Pancreas (tissue), 10 donors: ENCODE measurements at regions not wholly inside any gene's neighbourhood (a gene's known extent, or its start where the extent isn't known, plus 50 kb on each side); places are given as distances from the start of the nearest gene placed in this dataset.

Experiments
- ATAC-seq, 4 donors: fragments of 200-7000 bp; cut with Tn5 transposase; one replicate each; pipeline versions ENCODE4 v1.8.0 to v1.9.1; 2020; ENCODE audit warnings: mild to moderate bottlenecking in 4 of 4, moderate library complexity in 4 of 4
- DNase-seq, 6 donors: peaks; one replicate each; pipeline ENCODE4 v3.0.0-alpha.2; 2020
- FAIRE-seq: peaks from 2 replicates; lab custom pipeline; 2012; peaks lifted over from hg19 to GRCh38; lab: Jason Lieb, UNC
- H3K27ac ChIP-seq, 4 donors: fragments of 200-600 bp; sonication (generic); 1 replicate in 3 of 4; 2 replicates in 1 of 4; pipeline versions ENCODE4 v1.5.0 to v1.8.0; 2020
- H3K27me3 ChIP-seq, 4 donors: fragments of 200-600 bp; one replicate each; pipeline ENCODE4 v1.8.0; 2021
- H3K36me3 ChIP-seq, 3 donors: fragments of 200-600 bp; sonication (generic) in 1 of 3; one replicate each; pipeline versions ENCODE4 v1.5.0 to v1.8.0; 2020 to 2021
- H3K4me1 ChIP-seq, 3 donors: fragments of 200-600 bp; one replicate each; pipeline ENCODE4 v1.8.0; 2021
- H3K4me3 ChIP-seq, 4 donors: fragments of 200-600 bp; sonication (generic) in 2 of 4; one replicate each; pipeline versions ENCODE4 v1.5.0 to v1.8.0; 2020 to 2021
- H3K9me3 ChIP-seq, 4 donors: fragments of 200-600 bp; one replicate each; pipeline ENCODE4 v1.8.0; 2021
- WGBS, 2 donors: extraction: QIAGEN DNeasy Blood & Tissue Kit; methylation state at CpG; one replicate each; pipeline ENCODE4 v1.1.7; 2013; 5-methylcytosine and 5-hydroxymethylcytosine counted together
- intact Hi-C, 3 donors: fragments of 100-400 bp; cut with DNase I; formaldehyde crosslinking; loops; one replicate each; pipeline versions ENCODE4 v1.11.1 to v1.14.2; 2022
- TF ChIP-seq, protein P1 (sequence below), 4 donors: fragments of 200-600 bp; sonication (generic) in 3 of 4; IDR thresholded peaks; one replicate each; pipeline versions ENCODE4 v1.5.0 to v1.8.0; 2021; ENCODE audit warnings: antibody characterized with exemption in 4 of 4
- donor health status: healthy with polysubstance abuse.
- donor health status: DM: no; HTN: no; CAD: no; lungs with moderate emphysema.
- donor health status: DM: no; HTN: no; CAD: no.
- donor health status: control.
- donor health status: control.
- donor health status: Bipolar disorder and iron deficiency.
- donor health status: DM: yes; HTN: yes; CAD: no.
- donor health status: DM: no; HTN: no; CAD: no.
- donor health status: DM: no; HTN: no; CAD: no.
- donor health status: DM: yes; HTN: yes; CAD: no.

DNA sequence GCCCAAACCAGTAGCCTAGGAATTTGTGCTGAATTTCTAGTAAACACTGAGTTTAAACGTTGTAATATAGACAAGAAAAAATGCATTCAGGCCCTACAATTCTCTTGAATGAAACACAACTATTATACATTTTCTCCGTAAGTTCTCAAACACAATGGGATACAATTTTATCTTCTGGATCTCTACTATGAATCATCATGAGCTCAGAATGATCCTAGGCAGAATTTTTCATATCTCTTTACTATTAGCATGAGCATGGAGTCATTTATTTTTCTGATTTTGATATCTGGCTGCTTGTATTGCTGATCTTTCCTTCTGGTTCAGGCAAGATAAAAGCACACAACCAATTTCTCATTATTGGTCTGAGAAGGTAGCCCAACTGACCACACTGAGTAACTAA is 1123.4 kb upstream of the RAG2 start:
- intact Hi-C loops, result no loop called here
- no peaks in the 10 kb centered on the region for H3K4me1 ChIP-seq
- H3K9me3 ChIP-seq, result no peaks in the 10 kb centered on the region
- WGBS, 2 donors, result 63 to 68% methylated on average over 2 of the region's 2 CpGs
- no peak overlapping the region for H3K27ac ChIP-seq
- H3K27me3 ChIP-seq, result no peaks in the 10 kb centered on the region
- no peaks in the 10 kb centered on the region for H3K36me3 ChIP-seq
- TF ChIP-seq, protein P1, sequence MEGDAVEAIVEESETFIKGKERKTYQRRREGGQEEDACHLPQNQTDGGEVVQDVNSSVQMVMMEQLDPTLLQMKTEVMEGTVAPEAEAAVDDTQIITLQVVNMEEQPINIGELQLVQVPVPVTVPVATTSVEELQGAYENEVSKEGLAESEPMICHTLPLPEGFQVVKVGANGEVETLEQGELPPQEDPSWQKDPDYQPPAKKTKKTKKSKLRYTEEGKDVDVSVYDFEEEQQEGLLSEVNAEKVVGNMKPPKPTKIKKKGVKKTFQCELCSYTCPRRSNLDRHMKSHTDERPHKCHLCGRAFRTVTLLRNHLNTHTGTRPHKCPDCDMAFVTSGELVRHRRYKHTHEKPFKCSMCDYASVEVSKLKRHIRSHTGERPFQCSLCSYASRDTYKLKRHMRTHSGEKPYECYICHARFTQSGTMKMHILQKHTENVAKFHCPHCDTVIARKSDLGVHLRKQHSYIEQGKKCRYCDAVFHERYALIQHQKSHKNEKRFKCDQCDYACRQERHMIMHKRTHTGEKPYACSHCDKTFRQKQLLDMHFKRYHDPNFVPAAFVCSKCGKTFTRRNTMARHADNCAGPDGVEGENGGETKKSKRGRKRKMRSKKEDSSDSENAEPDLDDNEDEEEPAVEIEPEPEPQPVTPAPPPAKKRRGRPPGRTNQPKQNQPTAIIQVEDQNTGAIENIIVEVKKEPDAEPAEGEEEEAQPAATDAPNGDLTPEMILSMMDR (IDR thresholded peaks at IDR 0.05), result no peak
- ATAC-seq, result no peak
- no peak for FAIRE-seq
- DNase-seq, result no peak
- H3K4me3 ChIP-seq, result no peak overlapping the region

DNA sequence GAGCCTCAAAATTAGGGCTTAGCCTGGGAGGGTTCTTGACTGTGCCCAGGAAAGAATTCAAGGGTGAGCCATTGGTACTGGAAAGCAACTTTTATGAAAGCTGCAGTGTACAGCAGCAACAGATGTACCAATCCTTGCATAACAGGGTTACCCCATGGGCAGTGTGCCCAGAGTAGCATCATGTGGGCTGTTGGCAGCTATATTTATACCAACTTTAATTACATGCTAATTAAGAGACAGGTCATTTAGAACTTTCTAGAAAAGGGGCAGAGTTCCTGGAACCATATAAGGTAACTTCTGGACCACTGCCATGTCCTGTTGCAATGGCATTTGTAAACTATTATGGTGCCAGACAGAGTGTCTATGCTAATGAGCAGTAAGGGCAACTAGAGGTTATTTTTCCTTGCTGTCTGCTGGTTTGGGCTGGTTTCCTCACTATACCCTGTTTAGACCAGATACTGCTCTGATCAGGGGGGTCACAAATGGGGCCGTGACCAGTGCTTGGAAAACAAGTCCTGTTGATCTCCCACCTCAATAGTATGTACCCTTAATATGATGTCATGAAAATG is 1120.5 kb upstream of the RAG2 start:
- Histone ChIP-seq H3K4me3 (no peak overlapping the region), H3K27ac (no peak overlapping the region), H3K4me1 (no peaks in the 10 kb centered on the region), H3K36me3 (no peaks in the 10 kb centered on the region), H3K9me3 (no peaks in the 10 kb centered on the region), H3K27me3 (no peaks in the 10 kb centered on the region)
- FAIRE-seq (no peak), DNase-seq (no peak), ATAC-seq (no peak)
- intact Hi-C loops, result no loop called here
- WGBS, 2 donors, result 34 to 46% methylated on average over 1 of the region's 1 CpG
- TF ChIP-seq, protein P1 (IDR thresholded peaks at IDR 0.05), result no peak

DNA sequence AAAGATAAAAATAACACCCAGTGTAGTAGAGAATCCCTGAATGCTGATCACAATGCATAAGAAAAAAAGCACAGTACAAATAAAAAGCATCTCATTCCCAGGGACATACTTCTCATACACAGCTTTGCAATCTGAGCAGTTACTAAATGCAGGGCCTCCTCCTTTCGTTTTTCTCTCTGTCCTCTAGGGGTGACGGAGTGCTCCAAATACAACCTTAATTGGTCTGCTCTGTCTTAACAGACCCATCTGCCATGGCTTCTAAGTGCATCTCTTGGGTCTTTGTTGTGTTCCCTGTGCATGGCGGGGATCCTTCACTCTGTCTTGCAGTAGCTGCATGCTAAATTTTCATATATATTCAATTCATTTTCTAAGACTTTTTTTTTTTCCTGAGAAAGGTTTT is 1114.2 kb upstream of the RAG2 start:
- TF ChIP-seq, protein P1 (IDR thresholded peaks at IDR 0.05), result no peak
- Histone ChIP-seq H3K4me1 (no peaks in the 10 kb centered on the region), H3K36me3 (no peaks in the 10 kb centered on the region), H3K27me3 (no peaks in the 10 kb centered on the region), H3K4me3 (no peak overlapping the region), H3K27ac (no peak overlapping the region), H3K9me3 (no peaks in the 10 kb centered on the region)
- FAIRE-seq (no peak), DNase-seq (no peak), ATAC-seq (no peak)
- intact Hi-C loops, result no loop called here
- 33 to 37% methylated on average over 3 of the region's 3 CpGs for WGBS, 2 donors

DNA sequence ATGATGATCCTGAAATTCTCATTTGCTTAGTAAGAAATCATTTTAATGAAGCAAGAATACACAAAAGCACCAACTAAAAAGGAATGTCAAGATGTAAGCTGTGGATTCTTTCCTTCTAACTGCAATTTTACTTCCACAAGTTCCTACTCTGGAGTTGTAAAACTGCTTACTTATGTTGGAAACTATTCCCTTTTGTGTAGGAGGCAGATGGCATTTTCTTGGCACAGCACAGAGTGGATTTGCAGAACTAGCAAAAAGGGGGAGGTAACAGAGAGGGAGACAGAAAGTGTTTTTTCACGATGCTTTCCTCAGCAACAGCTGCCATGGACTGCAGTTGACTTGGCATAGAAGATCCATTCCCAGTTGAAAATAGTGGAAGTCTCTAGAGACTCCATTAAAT is 1112.0 kb upstream of the RAG2 start:
- FAIRE-seq, result no peak
- TF ChIP-seq, protein P1 (IDR thresholded peaks at IDR 0.05), result no peak
- DNase-seq, result no peak

DNA sequence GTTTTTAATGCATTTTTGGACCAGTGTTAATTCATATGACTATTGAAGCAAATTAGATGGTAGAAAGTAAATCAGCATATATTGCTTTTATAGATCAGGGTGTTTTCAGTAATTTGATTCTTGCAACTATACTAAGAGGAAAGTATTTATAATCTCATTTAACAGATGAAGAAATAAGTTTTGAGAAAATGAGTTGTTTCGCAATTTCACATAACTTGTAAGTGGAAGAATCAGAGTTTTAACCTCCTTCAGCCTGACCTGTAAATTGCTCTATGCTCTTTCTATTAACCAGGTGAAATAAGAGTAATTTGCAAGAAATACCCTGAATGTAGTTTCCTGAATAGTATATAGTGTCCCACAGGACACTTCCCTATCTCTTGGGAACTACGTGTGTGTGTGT is 1106.8 kb upstream of the RAG2 start:
- Histone ChIP-seq H3K4me3 (no peak overlapping the region), H3K36me3 (no peaks in the 10 kb centered on the region), H3K9me3 (no peaks in the 10 kb centered on the region), H3K27ac (no peak overlapping the region), H3K4me1 (no peaks in the 10 kb centered on the region), H3K27me3 (peaks cover 0 to 5% (median 0%) of the 10 kb centered on the region in 4 donors)
- TF ChIP-seq, protein P1 (IDR thresholded peaks at IDR 0.05), result no peak
- ATAC-seq (no peak), FAIRE-seq (no peak), DNase-seq (no peak)
- intact Hi-C loops, result no loop called here
- 60 to 63% methylated on average over 2 of the region's 2 CpGs for WGBS, 2 donors

More for the DNA sequence above, 1112.0 kb upstream of the RAG2 start:
- H3K27ac ChIP-seq, result no peak overlapping the region
- no peaks in the 10 kb centered on the region for H3K4me1 ChIP-seq
- no peaks in the 10 kb centered on the region for H3K27me3 ChIP-seq
- H3K36me3 ChIP-seq, result no peaks in the 10 kb centered on the region
- ATAC-seq, result no peak
- WGBS, 2 donors, result 38 to 50% methylated on average over 1 of the region's 1 CpG
- no peaks in the 10 kb centered on the region for H3K9me3 ChIP-seq
- H3K4me3 ChIP-seq, result no peak overlapping the region
- intact Hi-C loops, result no loop called here
